ENCODE measurements at regions not wholly inside any gene's neighbourhood (a gene's known extent, or its start where the extent isn't known, plus 50 kb on each side); places are given as distances from the start of the nearest gene placed in this dataset.

GRCh38 chr20:48324744-48325143 lies 503.1 kb downstream of the PREX1 start:
- TF ChIP-seq CTCF (IDR thresholded peaks at IDR 0.05) = no peak
- no peak for TF ChIP-seq POLR2A (IDR thresholded peaks at IDR 0.05; ENCODE audit: low read depth)
- no peak for TF ChIP-seq POLR2AphosphoS5 (IDR thresholded peaks at IDR 0.05)
- TF ChIP-seq EP300 (IDR thresholded peaks at IDR 0.05) = no peak
